VCaP (cell line): ENCODE measurements at regions not wholly inside any gene's neighbourhood (a gene's known extent, or its start where the extent isn't known, plus 50 kb on each side); places are given as distances from the start of the nearest gene placed in this dataset.

Experiments used
- H3K27ac ChIP-seq: fragments of 450-650 bp; 2 replicates; pipeline ENCODE4 v1.5.1; 2017
- TF ChIP-seq, protein P1 (sequence below): fragments of 450-650 bp; conservative IDR thresholded peaks from 2 replicates; pipeline ENCODE4 v1.5.1; 2017; ENCODE audit warnings: mild to moderate bottlenecking, moderate library complexity

DNA sequence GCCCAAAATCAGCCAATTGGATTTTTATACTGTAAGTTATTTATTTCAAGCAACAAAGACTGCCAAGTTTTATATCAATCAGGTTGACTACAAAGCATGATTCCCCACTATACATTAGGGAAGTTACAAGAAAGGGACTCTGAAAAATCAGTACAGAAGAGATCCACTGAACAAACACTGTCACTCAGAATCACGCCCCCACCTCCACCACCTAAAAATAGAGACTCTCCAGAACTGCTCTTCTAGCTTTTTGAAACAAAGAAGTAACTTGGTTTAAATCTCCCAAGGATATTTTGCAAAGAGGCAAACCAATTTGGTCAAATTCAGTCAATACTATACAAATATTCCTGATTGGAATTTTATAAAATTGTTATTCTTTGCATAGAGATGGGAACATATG is 438.0 kb downstream of the HTR1A start:
- TF ChIP-seq, protein P1, sequence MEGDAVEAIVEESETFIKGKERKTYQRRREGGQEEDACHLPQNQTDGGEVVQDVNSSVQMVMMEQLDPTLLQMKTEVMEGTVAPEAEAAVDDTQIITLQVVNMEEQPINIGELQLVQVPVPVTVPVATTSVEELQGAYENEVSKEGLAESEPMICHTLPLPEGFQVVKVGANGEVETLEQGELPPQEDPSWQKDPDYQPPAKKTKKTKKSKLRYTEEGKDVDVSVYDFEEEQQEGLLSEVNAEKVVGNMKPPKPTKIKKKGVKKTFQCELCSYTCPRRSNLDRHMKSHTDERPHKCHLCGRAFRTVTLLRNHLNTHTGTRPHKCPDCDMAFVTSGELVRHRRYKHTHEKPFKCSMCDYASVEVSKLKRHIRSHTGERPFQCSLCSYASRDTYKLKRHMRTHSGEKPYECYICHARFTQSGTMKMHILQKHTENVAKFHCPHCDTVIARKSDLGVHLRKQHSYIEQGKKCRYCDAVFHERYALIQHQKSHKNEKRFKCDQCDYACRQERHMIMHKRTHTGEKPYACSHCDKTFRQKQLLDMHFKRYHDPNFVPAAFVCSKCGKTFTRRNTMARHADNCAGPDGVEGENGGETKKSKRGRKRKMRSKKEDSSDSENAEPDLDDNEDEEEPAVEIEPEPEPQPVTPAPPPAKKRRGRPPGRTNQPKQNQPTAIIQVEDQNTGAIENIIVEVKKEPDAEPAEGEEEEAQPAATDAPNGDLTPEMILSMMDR = no peak
- H3K27ac ChIP-seq = no peak overlapping the region

DNA sequence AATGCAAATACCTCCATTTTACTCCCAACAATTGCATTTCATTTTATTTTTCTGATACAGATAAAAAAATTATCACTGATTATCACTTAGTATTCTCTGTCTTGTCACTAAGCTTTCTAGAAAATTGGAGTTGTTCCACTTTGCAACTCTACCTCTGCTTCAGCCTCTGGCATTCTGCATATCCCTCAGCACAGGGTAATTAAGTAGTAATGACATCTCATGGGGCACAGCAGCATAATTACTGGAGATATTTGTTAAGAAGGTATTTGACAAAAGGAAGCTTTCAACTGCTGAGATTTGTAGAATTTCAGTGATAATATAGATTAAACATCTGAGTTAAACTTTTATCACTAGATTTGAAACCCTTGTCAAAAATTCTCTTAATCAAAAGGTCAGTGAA is 446.2 kb downstream of the HTR1A start:
- H3K27ac ChIP-seq = no peak overlapping the region
- TF ChIP-seq, protein P1 = no peak

DNA sequence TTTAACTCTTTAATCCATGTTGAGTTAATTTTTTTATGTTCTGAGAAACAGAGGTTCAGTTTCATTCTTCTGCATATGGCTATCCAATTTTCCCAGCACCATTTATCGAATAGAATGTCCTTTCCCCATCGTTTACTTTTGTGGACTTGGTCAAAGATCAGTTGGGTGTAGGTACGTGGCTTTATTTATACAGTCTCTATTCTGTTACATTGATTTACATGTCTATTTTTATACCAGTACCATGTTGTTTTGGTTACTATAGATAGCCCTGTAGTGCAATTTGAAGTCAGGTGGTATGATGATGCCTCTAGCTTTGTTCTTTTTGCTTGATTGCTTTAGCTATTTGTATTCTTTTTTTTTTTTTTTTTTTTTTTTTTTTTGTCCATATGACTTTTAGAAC is 462.0 kb downstream of the HTR1A start:
- TF ChIP-seq, protein P1 = no peak
- H3K27ac ChIP-seq = no peak overlapping the region

DNA sequence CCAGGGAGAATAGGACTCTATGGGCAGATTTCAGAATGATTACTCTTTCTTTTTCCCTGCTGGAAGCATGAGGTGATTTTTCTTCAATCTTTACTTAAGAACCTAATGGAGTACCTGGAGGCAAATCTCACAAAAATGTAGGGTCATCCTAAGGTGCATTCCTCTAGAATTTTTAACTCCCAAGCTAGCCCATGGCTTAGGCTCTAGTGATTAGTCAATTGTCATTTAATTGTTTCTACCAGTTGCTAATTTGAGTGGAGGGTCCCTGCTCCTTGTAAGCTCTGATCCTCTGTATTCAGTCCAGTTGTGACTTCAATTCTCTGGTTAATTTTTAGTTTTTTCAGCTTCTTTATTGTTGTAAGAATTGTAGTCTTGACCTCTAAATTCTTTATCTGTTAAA is 467.0 kb downstream of the HTR1A start:
- TF ChIP-seq, protein P1 = no peak
- H3K27ac ChIP-seq = no peak overlapping the region

DNA sequence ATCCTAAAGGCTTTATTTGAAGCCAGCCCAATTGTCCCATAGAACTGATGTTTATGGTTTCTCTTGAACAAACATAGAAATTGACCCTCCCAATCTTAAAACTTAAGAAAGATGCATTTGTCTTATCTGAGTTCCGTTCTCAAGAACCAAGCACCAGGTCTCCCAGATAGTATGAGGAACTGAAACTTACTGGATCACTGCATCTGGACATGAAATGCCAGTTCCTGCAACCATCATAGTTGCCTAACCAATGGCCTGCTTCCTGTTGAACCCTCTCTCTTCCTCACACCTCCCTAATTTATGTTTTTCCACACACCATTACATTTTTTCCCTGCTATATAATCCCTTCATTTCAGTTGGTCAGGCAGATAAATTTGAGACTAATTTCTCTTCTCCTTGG is 478.9 kb downstream of the HTR1A start:
- no peak overlapping the region for H3K27ac ChIP-seq
- TF ChIP-seq, protein P1 = no peak

DNA sequence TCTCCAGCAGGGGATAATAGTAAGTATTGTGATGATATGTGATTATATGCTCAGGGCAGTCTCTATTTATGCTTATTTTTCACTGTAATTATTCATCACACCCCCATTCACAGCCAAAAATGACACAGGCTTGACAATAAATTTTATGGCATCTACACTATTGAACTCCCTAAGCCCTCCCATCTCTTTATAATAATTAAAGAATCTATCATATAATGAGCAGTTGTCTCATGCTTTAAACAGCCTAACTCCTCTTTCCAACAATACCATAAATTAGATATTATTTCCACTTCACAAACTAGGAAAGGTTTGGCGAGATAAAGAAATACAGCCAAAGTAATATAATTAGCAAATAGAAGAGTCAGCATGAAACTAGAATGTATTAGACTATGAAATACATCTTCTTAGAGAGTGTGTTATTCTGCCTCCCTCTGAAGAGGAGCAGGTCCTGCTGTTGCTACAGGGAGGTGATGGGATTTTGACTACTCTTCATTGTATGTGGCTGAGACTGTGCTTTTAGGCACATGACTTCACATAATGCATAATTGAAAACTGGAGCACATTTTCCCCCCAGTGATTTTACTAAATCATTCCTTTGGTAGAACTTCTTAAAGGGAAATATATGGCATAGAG is 488.8 kb downstream of the HTR1A start:
- H3K27ac ChIP-seq = no peak overlapping the region
- TF ChIP-seq, protein P1 = no peak

DNA sequence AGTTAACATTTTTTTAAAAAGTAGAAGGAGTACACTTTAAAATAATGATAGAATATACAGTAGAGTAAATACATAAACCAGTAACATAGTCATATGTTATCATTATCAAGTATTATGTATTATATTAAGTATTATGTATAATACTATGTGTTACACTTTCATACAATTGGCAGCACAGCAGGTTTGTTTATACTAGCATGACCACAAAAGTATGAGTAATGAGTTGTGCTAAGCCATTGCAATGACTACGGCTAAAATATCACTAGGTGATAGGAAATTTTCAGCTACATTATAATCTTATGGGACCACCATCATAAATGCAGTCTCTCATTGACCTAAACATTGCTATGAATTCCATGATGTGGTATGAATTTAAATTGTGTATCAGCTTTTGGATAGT is 506.0 kb downstream of the HTR1A start:
- TF ChIP-seq, protein P1 = no peak
- H3K27ac ChIP-seq = no peak overlapping the region

DNA sequence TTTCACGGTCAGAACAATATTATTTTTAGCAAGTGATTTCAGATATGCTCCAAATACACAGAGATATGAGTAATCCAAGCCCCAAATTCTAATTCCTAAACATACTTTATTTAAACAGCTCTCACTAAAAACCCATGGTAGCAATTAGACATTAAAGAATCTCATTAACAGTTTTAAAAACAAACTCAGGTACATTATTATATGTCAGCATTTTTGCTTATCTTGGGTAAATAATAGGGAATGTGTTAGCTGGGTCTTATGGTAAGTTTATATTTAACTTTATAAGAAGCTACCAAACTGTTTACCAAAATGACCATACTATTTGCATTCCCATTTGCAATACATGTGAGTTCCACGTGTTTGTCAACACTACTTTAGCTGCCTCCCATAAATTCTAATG is 511.1 kb downstream of the HTR1A start:
- TF ChIP-seq, protein P1 = no peak

More for the DNA sequence above, 511.1 kb downstream of the HTR1A start:
- H3K27ac ChIP-seq = no peak overlapping the region
